WTC11 (cell line): ENCODE measurements at regions not wholly inside any gene's neighbourhood (a gene's known extent, or its start where the extent isn't known, plus 50 kb on each side); places are given as distances from the start of the nearest gene placed in this dataset.

ENCODE experiments used
- ATAC-seq: fragments of 200-7000 bp; cut with Tn5 transposase; 2 replicates; pipeline ENCODE4 v1.10.0; 2021; ENCODE audit warnings: mild to moderate bottlenecking, moderate library complexity
- CTCF ChIA-PET: fragments of 300-600 bp; sonication (Branson Sonifier 250); formaldehyde crosslinking; loops from one replicate; lab custom pipeline; 2021; ENCODE audit warnings: antibody characterized with exemption; lab: Charles Lee
- POLR2A ChIA-PET: fragments of 350-600 bp; sonication (Branson Sonifier 250); formaldehyde crosslinking; loops from one replicate; lab custom pipeline; 2021; ENCODE audit warnings: antibody characterized with exemption; lab: Charles Lee
- DNase-seq: peaks from one replicate; pipeline ENCODE4 v3.0.0; 2021; ENCODE audit warnings: low spot score
- H3K27ac Mint-ChIP-seq: 2 replicates; pipeline ENCODE4 v1.8.0; 2021; ENCODE audit warnings: mixed read lengths
- H3K27me3 Mint-ChIP-seq: 2 replicates; pipeline ENCODE4 v1.8.0; 2021; ENCODE audit warnings: low read depth, mild to moderate bottlenecking, moderate library complexity, mixed read lengths
- H3K36me3 Mint-ChIP-seq: 2 replicates; pipeline ENCODE4 v1.8.0; 2021; ENCODE audit warnings: mixed read lengths
- H3K4me1 Mint-ChIP-seq: 2 replicates; pipeline ENCODE4 v1.8.0; 2022; ENCODE audit warnings: mixed read lengths
- H3K4me3 Mint-ChIP-seq: 2 replicates; pipeline ENCODE4 v1.8.0; 2021; ENCODE audit warnings: mild to moderate bottlenecking, moderate library complexity, mixed read lengths
- H3K9me3 Mint-ChIP-seq: 2 replicates; pipeline ENCODE4 v1.8.0; 2021; ENCODE audit warnings: mixed read lengths
- ARID4B ChIP-seq: sonication (generic); formaldehyde crosslinking; IDR thresholded peaks from 2 replicates; pipeline ENCODE4 v1.8.0; 2023; ENCODE audit warnings: missing genetic modification reagents, mild to moderate bottlenecking, borderline replicate concordance
- ATF6 ChIP-seq: sonication (generic); formaldehyde crosslinking; IDR thresholded peaks from 2 replicates; pipeline ENCODE4 v1.8.1; 2023; ENCODE audit warnings: mild to moderate bottlenecking, missing genetic modification reagents
- CREM ChIP-seq: sonication (generic); formaldehyde crosslinking; IDR thresholded peaks from 2 replicates; pipeline ENCODE4 v1.8.1; 2022; ENCODE audit warnings: mild to moderate bottlenecking, missing genetic modification reagents, moderate library complexity
- ERG ChIP-seq: fragments of 250-450 bp; sonication (Bioruptor Pico); IDR thresholded peaks from 2 replicates; pipeline ENCODE4 v1.8.0; 2021; ENCODE audit warnings: mild to moderate bottlenecking
- ESRRA ChIP-seq: sonication (generic); formaldehyde crosslinking; IDR thresholded peaks from 2 replicates; pipeline ENCODE4 v1.8.1; 2022; ENCODE audit warnings: mild to moderate bottlenecking, missing genetic modification reagents, borderline replicate concordance
- FOXP4 ChIP-seq: sonication (generic); formaldehyde crosslinking; IDR thresholded peaks from 2 replicates; pipeline ENCODE4 v1.8.0; 2022; ENCODE audit warnings: mild to moderate bottlenecking, missing genetic modification reagents
- GTF2I ChIP-seq: fragments of 250-450 bp; sonication (Bioruptor Pico); conservative IDR thresholded peaks from 2 replicates; pipeline ENCODE4 v1.4.0; 2021; ENCODE audit warnings: mild to moderate bottlenecking
- HMGA2 ChIP-seq: fragments of 250-450 bp; sonication (Bioruptor Pico); IDR thresholded peaks from 2 replicates; pipeline ENCODE4 v1.4.0; 2021; ENCODE audit warnings: mild to moderate bottlenecking, moderate library complexity
- JAZF1 ChIP-seq: fragments of 250-450 bp; sonication (Bioruptor Pico); IDR thresholded peaks from 2 replicates; pipeline ENCODE4 v1.9.0; 2021; ENCODE audit warnings: moderate library complexity, mild to moderate bottlenecking, inconsistent platforms
- KAT7 ChIP-seq: sonication (generic); formaldehyde crosslinking; IDR thresholded peaks from 2 replicates; pipeline ENCODE4 v1.8.1; 2023; ENCODE audit warnings: missing genetic modification reagents, mild to moderate bottlenecking, borderline replicate concordance
- NR1H2 ChIP-seq: sonication (generic); formaldehyde crosslinking; IDR thresholded peaks from 2 replicates; pipeline ENCODE4 v1.9.0; 2021; ENCODE audit warnings: mild to moderate bottlenecking, moderate library complexity, missing genetic modification reagents
- SMAD3 ChIP-seq: sonication (generic); formaldehyde crosslinking; IDR thresholded peaks from 2 replicates; pipeline ENCODE4 v1.8.0; 2022; ENCODE audit warnings: missing genetic modification reagents, mild to moderate bottlenecking, borderline replicate concordance
- ZNF219 ChIP-seq: sonication (generic); formaldehyde crosslinking; IDR thresholded peaks from 2 replicates; pipeline ENCODE4 v1.8.0; 2023; ENCODE audit warnings: missing genetic modification reagents, mild to moderate bottlenecking, borderline replicate concordance
- ZNF425 ChIP-seq: fragments of 250-450 bp; sonication (Bioruptor Pico); conservative IDR thresholded peaks from 2 replicates; pipeline ENCODE4 v1.9.0; 2021; ENCODE audit warnings: mild to moderate bottlenecking
- ZNF671 ChIP-seq: fragments of 250-450 bp; sonication (Bioruptor Pico); IDR thresholded peaks from 2 replicates; pipeline ENCODE4 v1.8.0; 2021; ENCODE audit warnings: mild to moderate bottlenecking
- TF ChIP-seq, protein P1 (sequence below): sonication (generic); formaldehyde crosslinking; IDR thresholded peaks from 2 replicates; pipeline ENCODE4 v1.8.1; 2023; ENCODE audit warnings: mild to moderate bottlenecking, missing genetic modification reagents

DNA sequence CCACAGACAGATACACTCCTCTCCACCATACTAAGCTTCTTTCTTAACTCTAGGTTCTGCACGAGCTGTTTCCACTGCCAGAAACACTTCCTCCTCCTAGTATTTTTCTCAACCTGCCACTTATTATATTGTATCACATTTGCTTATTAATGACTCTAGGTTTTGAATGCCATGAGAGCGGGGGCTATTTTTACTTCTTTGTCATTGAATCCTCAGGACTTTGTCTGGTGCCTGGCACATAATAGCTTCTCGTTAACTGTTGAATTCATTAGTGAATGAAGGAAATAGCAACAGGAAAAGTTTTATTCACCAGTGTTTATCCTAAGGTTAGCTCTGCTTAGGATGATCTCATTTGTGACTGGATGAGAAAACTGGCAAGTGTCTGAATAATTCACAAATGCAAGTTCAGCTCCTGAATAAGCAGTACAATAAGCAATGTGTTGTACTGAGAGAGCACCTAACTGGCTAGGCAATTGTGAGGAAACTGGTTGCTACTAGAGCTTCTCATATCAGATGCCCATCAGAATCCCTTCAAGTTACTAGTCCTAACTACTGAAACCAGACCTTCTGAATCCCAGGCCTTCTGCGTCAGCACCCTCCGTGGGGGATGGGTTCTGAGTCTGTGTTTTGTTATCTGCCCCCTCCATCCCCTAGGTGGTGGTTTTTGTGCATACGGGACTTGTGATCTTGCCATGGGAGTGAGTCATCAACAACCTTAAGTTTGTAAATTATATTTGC lies 92.7 kb downstream of the LSMEM1 start:
- CTCF ChIA-PET, result interaction anchor here (0.6 to 1.4 kb wide), 3 partner anchors 134 to 831 kb away, joined by 3 read pairs; no protein-coding TSS in a partner anchor
- Mint-ChIP-seq H3K27ac (no peak overlapping the region), H3K4me1 (peaks cover 14% of the 10 kb centered on the region), H3K4me3 (no peak overlapping the region), H3K27me3 (peaks cover 8% of the 10 kb centered on the region), H3K9me3 (peaks cover 10% of the 10 kb centered on the region), H3K36me3 (no peaks in the 10 kb centered on the region)
- no peak for ATAC-seq
- TF ChIP-seq ZNF671 (no peak), HMGA2 (no peak), ZNF219 (no peak), NR1H2 (CRISPR knock-in tag) (no peak), CREM (CRISPR knock-in tag) (no peak), ATF6 (CRISPR knock-in tag) (no peak), ARID4B (CRISPR knock-in tag) (no peak), GTF2I (CRISPR knock-in tag) (no peak), ERG (CRISPR knock-in tag) (no peak), ZNF425 (no peak), KAT7 (no peak), ESRRA (no peak), JAZF1 (CRISPR knock-in tag) (no peak), SMAD3 (no peak), FOXP4 (CRISPR knock-in tag) (no peak)
- TF ChIP-seq, protein P1, sequence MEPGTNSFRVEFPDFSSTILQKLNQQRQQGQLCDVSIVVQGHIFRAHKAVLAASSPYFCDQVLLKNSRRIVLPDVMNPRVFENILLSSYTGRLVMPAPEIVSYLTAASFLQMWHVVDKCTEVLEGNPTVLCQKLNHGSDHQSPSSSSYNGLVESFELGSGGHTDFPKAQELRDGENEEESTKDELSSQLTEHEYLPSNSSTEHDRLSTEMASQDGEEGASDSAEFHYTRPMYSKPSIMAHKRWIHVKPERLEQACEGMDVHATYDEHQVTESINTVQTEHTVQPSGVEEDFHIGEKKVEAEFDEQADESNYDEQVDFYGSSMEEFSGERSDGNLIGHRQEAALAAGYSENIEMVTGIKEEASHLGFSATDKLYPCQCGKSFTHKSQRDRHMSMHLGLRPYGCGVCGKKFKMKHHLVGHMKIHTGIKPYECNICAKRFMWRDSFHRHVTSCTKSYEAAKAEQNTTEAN (CRISPR knock-in tag), result no peak
- DNase-seq, result no peak
- POLR2A ChIA-PET, result no interaction called here
